GM21515 (cell line): ENCODE measurements at regions not wholly inside any gene's neighbourhood (a gene's known extent, or its start where the extent isn't known, plus 50 kb on each side); places are given as distances from the start of the nearest gene placed in this dataset.

Source experiments
- ATAC-seq: cut with Tn5 transposase; IDR thresholded peaks from one replicate; pipeline ENCODE4 v1.9.1; 2021; ENCODE audit not compliant: unreplicated experiment

- ATAC-seq: no peak
These were observed 603.7 kb upstream of the ALCAM start for GRCh38 chr3:104763007-104763406.

- no peak for ATAC-seq
These were observed 602.2 kb upstream of the ALCAM start for GRCh38 chr3:104764496-104764895.

GRCh38 chr3:104768886-104769285, 597.8 kb upstream of the ALCAM start:
- no peak for ATAC-seq

GRCh38 chr3:104779324-104779723, 587.4 kb upstream of the ALCAM start:
- no peak for ATAC-seq

- ATAC-seq: no peak
These were observed 585.6 kb upstream of the ALCAM start for GRCh38 chr3:104781112-104781511.

GRCh38 chr3:104785947-104786346, 580.8 kb upstream of the ALCAM start:
- ATAC-seq: no peak

- ATAC-seq: no peak
These were observed 579.4 kb upstream of the ALCAM start for GRCh38 chr3:104787306-104787705.

- no peak for ATAC-seq
These were observed 577.9 kb upstream of the ALCAM start for GRCh38 chr3:104788807-104789206.

GRCh38 chr3:104791331-104791730, 575.4 kb upstream of the ALCAM start:
- ATAC-seq: no peak

GRCh38 chr3:104796556-104796955, 570.2 kb upstream of the ALCAM start:
- no peak for ATAC-seq

GRCh38 chr3:104805042-104805441, 561.7 kb upstream of the ALCAM start:
- no peak for ATAC-seq

GRCh38 chr3:104805508-104805907, 561.2 kb upstream of the ALCAM start:
- no peak for ATAC-seq

- no peak for ATAC-seq
These were observed 555.8 kb upstream of the ALCAM start for GRCh38 chr3:104810896-104811295.

GRCh38 chr3:104816008-104816407, 550.7 kb upstream of the ALCAM start:
- no peak for ATAC-seq

GRCh38 chr3:104816716-104817115, 550.0 kb upstream of the ALCAM start:
- ATAC-seq: no peak

GRCh38 chr3:104819333-104819732, 547.4 kb upstream of the ALCAM start:
- no peak for ATAC-seq

GRCh38 chr3:104820959-104821358, 545.8 kb upstream of the ALCAM start:
- no peak for ATAC-seq

- ATAC-seq: no peak
These were observed 541.6 kb upstream of the ALCAM start for GRCh38 chr3:104825116-104825515.

GRCh38 chr3:104831071-104831470, 535.6 kb upstream of the ALCAM start:
- no peak for ATAC-seq

GRCh38 chr3:104832530-104832929, 534.2 kb upstream of the ALCAM start:
- no peak for ATAC-seq

- no peak for ATAC-seq
These were observed 531.3 kb upstream of the ALCAM start for GRCh38 chr3:104835376-104835775.

GRCh38 chr3:104846270-104846669, 520.4 kb upstream of the ALCAM start:
- no peak for ATAC-seq

- ATAC-seq: no peak
These were observed 517.6 kb upstream of the ALCAM start for GRCh38 chr3:104849070-104849469.

GRCh38 chr3:104854468-104854867, 512.2 kb upstream of the ALCAM start:
- ATAC-seq: no peak
